ENCODE measurements at regions not wholly inside any gene's neighbourhood (a gene's known extent, or its start where the extent isn't known, plus 50 kb on each side); places are given as distances from the start of the nearest gene placed in this dataset.

DNA sequence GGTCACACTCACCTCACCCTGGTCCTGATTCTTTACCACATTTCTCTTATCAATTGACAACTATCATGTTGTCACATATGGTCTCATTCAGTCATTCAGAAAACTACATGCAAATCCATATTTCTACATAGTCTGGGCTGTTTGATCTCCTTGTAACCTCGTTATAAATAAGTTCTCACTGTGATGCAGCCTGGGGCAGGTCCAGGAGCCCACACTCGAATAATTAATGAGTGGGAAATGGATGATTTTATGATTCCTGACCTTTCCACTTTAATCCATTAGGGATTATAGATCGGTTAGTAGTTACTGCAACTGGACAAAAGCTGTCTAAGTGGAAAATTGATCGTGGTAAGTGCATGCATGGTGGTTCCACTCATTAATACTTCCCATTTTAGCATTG, 636.3 kb upstream of the TENM4 start:
- TF ChIP-seq, protein P1, sequence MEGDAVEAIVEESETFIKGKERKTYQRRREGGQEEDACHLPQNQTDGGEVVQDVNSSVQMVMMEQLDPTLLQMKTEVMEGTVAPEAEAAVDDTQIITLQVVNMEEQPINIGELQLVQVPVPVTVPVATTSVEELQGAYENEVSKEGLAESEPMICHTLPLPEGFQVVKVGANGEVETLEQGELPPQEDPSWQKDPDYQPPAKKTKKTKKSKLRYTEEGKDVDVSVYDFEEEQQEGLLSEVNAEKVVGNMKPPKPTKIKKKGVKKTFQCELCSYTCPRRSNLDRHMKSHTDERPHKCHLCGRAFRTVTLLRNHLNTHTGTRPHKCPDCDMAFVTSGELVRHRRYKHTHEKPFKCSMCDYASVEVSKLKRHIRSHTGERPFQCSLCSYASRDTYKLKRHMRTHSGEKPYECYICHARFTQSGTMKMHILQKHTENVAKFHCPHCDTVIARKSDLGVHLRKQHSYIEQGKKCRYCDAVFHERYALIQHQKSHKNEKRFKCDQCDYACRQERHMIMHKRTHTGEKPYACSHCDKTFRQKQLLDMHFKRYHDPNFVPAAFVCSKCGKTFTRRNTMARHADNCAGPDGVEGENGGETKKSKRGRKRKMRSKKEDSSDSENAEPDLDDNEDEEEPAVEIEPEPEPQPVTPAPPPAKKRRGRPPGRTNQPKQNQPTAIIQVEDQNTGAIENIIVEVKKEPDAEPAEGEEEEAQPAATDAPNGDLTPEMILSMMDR (IDR thresholded peaks at IDR 0.05; ENCODE audit: control extremely low read depth in 1 of 3, insufficient read depth in 1 of 3, low read depth in 1 of 3, low read length in 3 of 3): no peak
- TF ChIP-seq ZNF274 (IDR thresholded peaks at IDR 0.05; ENCODE audit: borderline replicate concordance, extremely low read depth, low read length) (no peak), MAX (IDR thresholded peaks at IDR 0.05) (no peak), CREB1 (IDR thresholded peaks at IDR 0.05) (no peak), SP1 (IDR thresholded peaks at IDR 0.05; ENCODE audit: low read depth, low read length) (no peak), HDAC6 (IDR thresholded peaks at IDR 0.05; ENCODE audit: low read depth, low read length) (no peak), JUND (IDR thresholded peaks at IDR 0.05; ENCODE audit: low read length) (no peak), KDM1A (IDR thresholded peaks at IDR 0.05; ENCODE audit: borderline replicate concordance, low read length) (no peak), RNF2 (IDR thresholded peaks at IDR 0.05; ENCODE audit: borderline replicate concordance, low read depth, low read length, missing control alignments, poor library complexity, severe bottlenecking) (no peak), EZH2 (IDR thresholded peaks at IDR 0.05; ENCODE audit: low read depth, low read length, severe bottlenecking) (no peak)

Measured in H1 (cell line).